Fibroblast of skin of right biceps (primary cell): ENCODE measurements at regions not wholly inside any gene's neighbourhood (a gene's known extent, or its start where the extent isn't known, plus 50 kb on each side); places are given as distances from the start of the nearest gene placed in this dataset.
"Not testable (repeated sequence)": the region's sequence is repeated elsewhere in the genome, so short reads cannot be mapped to it uniquely, and the experiment has no call there.

Source experiments
- DNase-seq: peaks from one replicate; pipeline ENCODE4 v3.0.0-alpha.2; 2013

GRCh38 chr20:48461735-48462119 is 366.1 kb downstream of the PREX1 start:
- DNase-seq: no peak

DNA sequence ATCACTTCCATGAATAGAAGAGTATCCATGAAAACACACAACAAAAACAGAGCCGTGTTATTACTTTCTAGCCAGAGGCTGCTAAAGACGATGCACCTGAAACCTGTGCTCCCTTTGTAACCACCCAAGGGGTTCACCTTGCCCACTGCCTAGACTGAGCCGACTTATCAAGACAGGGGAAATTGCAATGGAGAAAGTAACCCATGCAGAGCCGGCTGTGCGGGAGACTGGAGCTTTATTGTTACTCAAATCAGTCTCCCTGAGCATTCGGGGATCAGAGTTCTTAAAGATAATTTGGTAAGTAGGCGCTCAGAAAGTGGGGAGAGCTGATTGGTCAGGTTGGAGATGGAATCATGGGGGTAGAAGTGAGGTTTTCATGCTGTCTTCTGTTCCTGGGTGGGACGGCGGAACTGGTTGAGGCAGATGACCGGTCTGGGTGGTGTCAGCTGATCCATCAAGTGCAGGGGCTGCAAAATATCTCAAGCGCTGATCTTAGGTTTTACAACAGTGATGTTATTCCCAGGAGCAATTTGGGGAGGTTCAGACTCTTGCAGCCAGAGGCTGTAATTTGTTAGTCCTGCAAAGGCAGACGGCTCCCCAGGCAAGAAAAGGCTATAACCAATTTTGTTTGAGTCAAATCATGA is 366.6 kb downstream of the PREX1 start:
- DNase-seq: no peak

- no peak for DNase-seq
Observed at GRCh38 chr20:48460681-48461080, 367.1 kb downstream of the PREX1 start.

- no peak for DNase-seq
Observed at GRCh38 chr20:48459722-48460395, 367.9 kb downstream of the PREX1 start.

DNA sequence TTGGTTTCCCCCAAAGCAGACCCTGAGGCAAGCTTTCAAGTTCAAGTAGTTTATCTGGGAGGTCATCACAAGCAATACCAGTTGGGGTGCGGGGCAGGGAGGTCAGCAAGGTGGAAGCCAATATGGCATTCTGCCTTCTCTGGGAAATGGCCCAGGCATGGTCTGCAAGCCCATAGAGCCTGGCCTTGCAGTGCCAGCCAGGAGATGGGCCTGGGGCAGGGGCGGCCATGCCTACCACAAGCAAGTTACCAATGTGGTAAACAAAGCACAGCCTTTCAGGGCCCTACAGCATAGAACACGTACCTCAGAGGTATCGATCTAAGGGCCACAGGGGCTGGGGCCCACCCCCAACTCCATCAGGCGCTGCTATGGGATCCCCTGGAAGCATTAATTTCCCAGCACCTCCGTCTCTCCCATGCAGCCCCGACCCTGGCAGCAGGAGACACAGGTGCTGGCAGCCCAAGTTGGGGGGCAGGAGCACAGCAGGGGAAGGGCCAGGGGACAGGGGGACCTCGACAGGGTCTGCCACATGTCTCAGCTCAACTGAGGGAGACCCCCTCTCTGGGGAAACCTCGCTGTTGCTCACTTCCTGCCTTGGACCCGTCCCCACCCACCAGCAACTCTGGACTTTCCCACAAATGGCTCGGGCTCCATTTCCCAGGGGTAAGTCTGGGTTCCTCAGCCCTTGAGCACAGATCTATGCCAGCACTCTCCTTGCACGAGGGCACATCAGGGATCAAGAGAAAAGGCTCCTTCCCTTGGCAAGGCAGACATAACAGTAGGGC is 369.0 kb downstream of the PREX1 start:
- no peak for DNase-seq

DNA sequence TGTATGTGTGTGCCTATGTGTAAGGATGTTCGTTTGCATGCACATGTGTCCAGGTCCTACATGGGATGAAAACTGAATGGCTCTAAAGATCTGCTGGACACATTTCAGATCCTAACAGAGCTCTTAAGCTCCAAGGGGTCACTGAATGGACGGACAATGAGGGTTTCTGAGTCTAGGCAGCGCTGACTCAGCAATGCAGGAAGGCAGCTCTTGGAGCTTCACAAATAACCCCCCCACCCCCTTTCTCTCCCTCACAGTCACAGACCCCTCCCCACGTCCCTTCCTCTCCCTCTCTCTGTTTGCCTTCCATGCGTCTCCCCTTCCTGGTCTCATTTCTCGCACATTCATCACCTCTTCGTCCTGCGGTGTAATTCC is 369.8 kb downstream of the PREX1 start:
- DNase-seq: no peak

GRCh38 chr20:48457193-48458002 is 370.4 kb downstream of the PREX1 start:
- no peak for DNase-seq

GRCh38 chr20:48456366-48457192 is 371.2 kb downstream of the PREX1 start:
- DNase-seq: no peak

GRCh38 chr20:48455651-48456365 is 372.0 kb downstream of the PREX1 start:
- no peak for DNase-seq

- DNase-seq: no peak
Observed at GRCh38 chr20:48454671-48455490, 372.9 kb downstream of the PREX1 start.

DNA sequence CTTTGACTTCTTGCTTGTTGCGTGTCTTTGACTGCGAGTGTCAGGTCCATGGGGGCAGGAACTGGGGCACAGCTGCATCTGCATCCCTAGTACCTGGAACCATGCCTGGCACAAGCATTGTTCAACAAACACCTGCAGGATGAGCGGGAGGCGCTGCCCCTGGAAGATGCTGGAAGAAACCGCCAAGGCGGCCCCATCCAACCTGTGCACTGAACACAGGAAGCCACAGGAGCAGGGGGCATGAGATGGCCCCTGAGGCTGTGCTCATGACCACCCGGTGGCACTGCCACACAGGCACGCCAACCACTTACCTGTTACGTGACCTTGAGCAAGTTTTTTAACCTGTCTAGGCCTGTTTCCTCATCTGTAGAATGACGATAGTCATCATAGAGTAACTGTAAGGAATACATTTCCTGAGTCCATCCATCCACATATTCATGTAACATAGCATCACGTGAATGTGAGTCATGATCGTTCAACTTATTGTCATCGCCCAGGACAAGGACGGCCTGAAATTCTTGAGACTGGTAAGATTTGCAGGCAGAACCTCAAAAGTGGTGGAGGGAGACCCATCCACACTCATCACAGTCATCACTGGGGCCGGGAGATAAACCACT is 374.2 kb downstream of the PREX1 start:
- no peak for DNase-seq

- DNase-seq: no peak
Observed at GRCh38 chr20:48451401-48451800, 376.4 kb downstream of the PREX1 start.

DNA sequence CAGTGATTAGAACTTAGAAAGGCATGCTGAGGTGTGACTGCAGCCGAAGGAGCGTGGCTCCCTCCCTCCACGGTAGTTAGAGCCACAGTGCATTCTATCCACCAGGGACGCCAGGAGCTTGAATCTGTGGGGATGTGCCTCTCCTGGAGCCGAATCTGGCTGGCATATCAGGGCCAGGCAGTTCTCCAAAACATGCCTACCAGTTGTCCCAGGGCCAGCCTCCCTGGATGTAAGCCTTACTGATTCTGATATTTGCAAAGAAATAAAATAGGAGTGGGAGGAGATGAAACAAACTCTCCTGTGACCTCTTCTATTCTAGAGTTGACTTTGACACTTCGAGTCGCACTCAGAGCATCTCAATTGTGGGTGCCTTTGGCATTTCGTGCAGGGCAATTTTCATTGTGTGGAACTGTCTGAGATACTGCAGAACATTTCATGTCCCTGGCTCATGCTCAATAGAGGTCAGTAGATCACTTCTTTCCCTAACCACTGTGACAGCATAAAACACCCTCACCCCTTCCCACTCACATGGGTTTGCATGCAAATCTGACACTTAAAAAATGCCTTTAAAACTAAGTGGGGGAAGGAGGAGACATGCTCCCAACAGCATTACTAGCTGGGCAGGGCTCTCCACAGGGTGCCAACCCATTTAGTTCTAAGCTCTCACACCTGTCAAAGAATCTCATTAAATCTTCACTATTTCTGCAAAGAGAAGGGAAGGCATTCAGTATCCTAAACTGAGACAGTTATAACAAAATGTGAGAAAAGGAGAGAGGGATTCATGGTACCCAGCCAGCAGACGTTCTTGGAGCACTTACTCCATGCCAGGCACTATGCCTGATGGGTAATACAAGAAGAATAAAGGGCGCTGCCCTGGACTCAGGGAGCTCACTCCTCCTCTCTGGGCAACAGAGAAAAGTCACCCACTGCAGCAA is 378.9 kb downstream of the PREX1 start:
- no peak for DNase-seq

- no peak for DNase-seq
Observed at GRCh38 chr20:48447456-48447855, 380.3 kb downstream of the PREX1 start.

GRCh38 chr20:48445827-48446226 is 382.0 kb downstream of the PREX1 start:
- DNase-seq: no peak

- DNase-seq: no peak
Observed at GRCh38 chr20:48444249-48444648, 383.6 kb downstream of the PREX1 start.

DNA sequence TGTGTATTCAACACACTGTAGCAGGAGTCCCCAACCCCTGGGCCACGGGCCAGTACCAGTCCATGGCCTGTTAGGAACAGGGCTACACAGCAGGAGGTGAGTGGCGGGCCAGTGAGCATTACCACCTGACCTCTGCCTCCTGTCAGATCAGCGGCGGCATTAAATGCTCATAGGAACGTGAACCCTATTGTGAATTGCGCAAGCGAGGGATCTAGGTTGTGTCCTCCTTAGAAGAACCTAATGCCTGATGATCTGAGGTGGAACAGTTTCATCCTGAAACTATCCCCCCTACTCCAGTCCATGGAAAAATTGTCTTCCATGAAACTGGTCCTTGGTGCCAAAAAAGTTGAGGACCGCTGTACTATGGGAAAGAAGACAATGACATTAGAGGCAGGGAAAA is 386.9 kb downstream of the PREX1 start:
- no peak for DNase-seq

- DNase-seq: not testable (repeated sequence)
Observed at GRCh38 chr20:48440261-48440660, 387.5 kb downstream of the PREX1 start.

- DNase-seq: no peak
Observed at GRCh38 chr20:48437146-48437545, 390.7 kb downstream of the PREX1 start.
